ENCODE measurements at regions not wholly inside any gene's neighbourhood (a gene's known extent, or its start where the extent isn't known, plus 50 kb on each side); places are given as distances from the start of the nearest gene placed in this dataset.
"Not testable (repeated sequence)": the region's sequence is repeated elsewhere in the genome, so short reads cannot be mapped to it uniquely, and the experiment has no call there.

DNA sequence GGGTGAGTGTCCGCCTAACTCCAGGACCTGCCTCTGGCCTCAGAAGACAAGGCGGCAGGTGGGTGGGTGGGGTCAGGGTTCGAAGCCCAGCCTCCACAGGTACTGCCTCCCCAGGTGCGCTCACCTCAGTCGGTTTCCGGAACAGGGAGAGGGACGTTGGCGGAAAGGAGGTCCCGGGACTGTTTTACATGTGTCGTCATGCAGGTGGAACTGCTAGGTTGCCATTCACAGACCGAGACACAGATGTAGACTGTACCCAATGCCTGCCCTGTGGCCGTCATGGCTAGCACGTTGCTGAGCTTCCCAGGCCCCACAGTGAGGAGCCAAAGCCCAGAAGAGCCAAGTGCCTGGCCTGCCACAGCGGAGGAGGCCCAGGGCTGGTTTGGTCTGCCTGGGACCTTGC, 284.0 kb upstream of the HS6ST1 start:
- DNase-seq = no peak

DNA sequence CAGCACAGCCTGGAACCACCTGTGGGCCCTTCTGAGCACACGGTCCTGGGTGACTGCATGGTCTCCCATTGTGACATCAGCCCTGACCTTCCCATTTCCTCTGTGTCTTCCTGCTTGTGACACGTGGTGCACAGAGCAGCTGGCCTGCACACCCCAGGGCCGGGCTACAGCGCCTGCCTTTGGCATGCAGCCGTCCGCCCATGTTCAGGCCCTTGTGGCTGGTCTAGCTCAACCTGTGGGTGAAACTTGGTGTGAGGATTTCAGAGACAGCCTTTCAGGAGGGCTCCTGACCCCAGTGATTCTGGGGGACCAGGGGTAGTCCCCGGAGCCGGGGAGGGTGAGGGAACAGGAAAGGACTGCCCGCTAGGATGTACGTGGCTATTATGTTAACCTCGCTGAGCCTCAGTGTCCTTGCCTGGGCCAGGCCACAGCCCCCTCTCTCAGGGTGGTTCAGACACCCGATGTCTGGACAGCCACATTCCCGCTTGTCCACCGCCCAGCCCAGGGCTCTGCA, 284.8 kb upstream of the HS6ST1 start:
- no peak for DNase-seq

DNA sequence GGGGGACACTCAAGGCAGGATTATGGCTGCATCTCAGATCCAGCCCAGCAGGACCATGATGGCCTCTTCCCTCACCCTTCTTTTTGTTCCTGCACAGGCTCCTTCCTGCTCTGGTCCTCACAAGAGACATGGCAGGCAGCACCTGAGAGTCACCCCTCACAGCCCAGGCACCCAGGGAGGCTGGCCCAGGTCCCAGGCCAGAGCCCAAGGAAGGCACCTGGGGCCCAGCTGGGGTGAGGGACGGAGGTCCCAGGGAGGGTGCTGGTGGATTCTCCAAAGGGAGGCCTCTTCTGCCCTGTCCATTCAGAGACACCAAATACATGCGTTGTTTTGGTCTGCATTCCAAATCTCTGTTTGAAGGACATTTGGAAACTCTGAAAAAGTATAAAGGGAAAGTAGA, 285.4 kb upstream of the HS6ST1 start:
- DNase-seq = no peak

GRCh38 chr2:128604581-128604980, 285.9 kb upstream of the HS6ST1 start:
- DNase-seq = not testable (repeated sequence)

- no peak for DNase-seq
Observed at GRCh38 chr2:128605421-128605820, 286.8 kb upstream of the HS6ST1 start.

- DNase-seq = no peak
Observed at GRCh38 chr2:128605931-128606330, 287.3 kb upstream of the HS6ST1 start.

- no peak for DNase-seq
Observed at GRCh38 chr2:128606837-128607236, 288.2 kb upstream of the HS6ST1 start.

DNA sequence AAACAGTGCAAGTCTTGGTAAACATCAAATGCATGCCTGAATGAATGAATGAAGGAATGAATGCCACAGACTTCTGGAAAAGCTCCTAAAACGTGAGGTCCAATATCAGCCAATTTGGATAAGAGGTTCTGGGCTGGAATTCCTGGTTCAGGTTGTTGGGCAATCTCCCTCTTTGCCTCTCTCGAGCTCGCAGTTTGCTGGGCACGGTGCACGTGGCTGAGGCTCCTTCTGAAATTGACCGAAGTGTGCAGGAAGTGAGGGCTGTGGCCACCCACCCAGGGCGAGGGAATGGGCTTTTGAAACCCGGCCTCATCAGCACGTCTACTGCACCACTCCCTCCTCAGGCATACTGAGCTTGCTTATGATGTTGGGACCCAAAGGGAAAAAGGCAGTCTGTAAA, 288.8 kb upstream of the HS6ST1 start:
- DNase-seq = no peak

GRCh38 chr2:128607911-128608506, 289.3 kb upstream of the HS6ST1 start:
- peak; percentile 0 for DNase-seq

DNA sequence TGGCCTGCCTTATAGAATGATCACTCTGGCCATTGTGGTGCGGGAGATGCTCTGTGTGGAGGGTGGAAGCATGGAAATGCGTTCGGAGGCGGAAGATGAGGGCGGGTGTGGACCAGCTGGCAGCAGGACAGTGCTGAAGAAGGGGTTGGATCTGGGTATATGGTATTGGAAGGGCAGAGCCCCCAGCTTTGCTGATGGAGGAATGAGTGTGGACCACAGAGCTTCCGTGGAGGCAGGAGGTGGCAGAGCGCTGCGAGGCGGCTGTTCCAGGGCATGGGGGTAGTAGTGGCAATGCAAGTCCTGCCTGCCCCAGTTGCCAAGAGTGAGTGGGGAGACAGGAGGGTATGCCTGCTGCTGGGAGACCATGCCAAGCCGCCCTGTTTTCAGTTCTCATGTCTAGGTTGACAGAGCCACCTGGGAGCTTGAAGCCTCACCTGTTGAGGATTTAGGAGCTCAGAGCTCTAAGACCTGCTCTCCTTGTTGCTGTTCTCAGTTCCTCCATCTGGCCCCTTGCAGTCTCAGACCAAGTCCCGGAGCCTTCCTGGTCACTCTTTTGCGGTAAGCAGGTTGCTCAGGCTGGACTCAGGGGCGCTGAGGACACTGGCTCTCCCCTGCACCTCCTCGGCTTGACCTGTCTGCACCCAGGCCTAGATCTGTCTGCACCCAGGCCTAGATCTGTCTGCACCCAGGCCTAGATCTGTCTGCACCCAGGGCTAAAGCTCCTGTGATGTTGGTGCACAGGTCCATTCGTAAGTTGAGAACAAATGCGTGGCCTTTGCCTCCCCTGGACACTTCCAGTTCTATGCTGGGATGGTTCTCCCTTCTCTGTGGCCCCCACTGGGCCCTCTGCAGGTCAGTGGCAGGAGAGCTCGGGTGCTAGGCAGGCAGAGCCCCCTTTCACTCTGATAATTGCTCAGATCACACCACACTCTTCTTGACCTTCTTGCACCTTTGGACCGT, 290.5 kb upstream of the HS6ST1 start:
- DNase-seq = no peak

- no peak for DNase-seq
Observed at GRCh38 chr2:128610496-128610895, 291.8 kb upstream of the HS6ST1 start.

- DNase-seq = no peak
Observed at GRCh38 chr2:128611421-128612320, 293.0 kb upstream of the HS6ST1 start.

DNA sequence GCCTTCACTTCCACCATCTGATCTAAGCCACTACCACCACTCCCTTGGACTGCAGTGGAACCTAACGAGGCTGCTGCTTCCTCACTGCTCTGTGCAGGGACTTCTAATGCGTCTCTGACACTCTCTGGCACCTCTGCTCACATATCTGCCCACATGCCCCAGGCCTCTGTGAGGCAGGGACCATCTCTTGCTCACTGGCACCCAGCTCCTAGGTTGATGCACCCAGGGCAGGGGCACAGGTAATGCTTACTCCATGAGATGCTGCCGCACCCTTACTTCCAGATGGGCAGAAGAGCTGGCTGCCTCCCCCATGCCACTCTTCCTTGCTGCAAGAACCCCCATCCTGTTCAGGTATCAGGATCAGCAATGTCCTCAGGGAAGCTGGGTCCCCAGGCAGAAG, 294.0 kb upstream of the HS6ST1 start:
- DNase-seq = no peak

- DNase-seq = no peak
Observed at GRCh38 chr2:128613351-128613750, 294.7 kb upstream of the HS6ST1 start.

DNA sequence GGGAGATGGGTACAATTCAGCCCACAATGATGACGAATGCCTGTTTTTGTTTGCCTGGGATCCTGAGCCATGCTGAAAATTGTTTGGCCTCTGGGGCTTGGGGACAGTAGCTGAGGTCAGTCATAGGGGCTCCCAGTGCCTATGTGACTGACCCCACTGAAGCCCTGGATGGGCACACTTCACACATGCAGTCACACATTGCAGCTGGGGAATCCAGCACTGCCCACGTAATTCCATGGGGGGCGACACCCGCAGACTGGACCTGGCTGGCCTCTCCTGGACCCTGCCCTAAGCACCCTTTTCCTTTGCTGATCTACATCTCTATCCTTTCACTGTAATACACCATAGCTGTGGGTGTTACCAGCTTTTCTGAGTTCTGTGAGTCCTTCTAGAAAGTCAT, 295.2 kb upstream of the HS6ST1 start:
- no peak for DNase-seq

GRCh38 chr2:128614907-128615306, 296.2 kb upstream of the HS6ST1 start:
- not testable (repeated sequence) for DNase-seq

GRCh38 chr2:128615571-128615970, 296.9 kb upstream of the HS6ST1 start:
- DNase-seq = no peak

GRCh38 chr2:128617029-128617590, 298.4 kb upstream of the HS6ST1 start:
- no peak for DNase-seq

GRCh38 chr2:128617661-128618060, 299.0 kb upstream of the HS6ST1 start:
- DNase-seq = no peak

DNA sequence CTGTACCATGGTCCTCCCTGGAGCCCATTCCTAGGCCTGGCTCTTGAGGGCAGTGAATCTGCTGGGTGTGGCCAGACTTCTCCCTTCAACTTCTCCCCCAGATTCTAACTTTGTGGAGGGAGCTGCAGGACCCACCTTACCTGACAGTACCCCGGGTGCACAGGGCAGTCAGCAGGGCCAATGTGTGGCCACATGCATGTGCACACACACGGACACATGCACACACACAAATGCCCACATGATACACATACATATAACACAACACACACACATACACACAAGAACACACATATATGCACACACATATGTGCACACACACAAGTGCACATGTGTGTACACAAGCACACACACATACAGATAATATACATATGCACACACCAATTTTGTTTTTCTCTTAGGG, 300.0 kb upstream of the HS6ST1 start:
- DNase-seq = no peak

- no peak for DNase-seq
Observed at GRCh38 chr2:128619471-128620325, 301.0 kb upstream of the HS6ST1 start.

DNA sequence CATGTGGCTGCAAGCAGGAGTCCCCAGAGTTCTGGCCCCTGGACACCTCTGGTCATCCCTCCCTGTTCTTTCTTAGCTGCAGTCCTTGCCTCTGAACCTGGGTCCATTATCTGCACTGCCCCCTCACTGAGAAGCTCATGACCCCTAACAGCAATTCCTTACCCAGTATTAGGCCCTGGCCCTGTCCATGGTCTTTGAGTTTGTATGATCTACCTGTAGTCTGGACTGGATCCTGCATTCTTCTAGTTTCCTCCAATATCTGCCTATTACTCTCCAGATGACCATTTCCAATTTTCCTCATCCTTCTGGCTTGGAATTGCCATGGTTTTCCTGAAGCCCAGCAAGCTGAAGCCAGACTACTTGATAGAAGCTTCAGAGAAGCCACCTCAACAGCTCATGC, 302.4 kb upstream of the HS6ST1 start:
- DNase-seq = no peak

All from NCI-H69 (cell line).